ENCODE measurements at regions not wholly inside any gene's neighbourhood (a gene's known extent, or its start where the extent isn't known, plus 50 kb on each side); places are given as distances from the start of the nearest gene placed in this dataset.
A peak's percentile ranks its signal among the peaks of the same experiment; 100 is the strongest.

DNA sequence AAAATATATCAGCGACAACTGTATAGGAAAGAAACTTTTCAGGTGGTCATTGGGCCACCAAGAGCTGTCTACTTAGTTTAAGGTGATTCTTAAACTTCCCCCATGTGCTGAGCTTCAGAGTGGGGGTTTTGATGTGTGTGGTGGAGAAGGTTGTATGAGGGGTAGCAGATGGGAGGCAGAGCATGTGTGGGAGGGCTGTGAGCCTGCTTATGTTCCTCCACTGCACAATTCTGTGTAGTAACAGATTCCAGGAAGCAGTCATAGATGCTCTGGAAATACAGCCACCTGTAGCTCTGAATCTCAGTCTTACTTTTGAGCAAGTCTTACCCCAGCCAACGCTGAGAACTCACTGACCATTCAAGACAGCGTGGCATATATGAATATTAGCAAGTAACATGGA, 95.3 kb upstream of the SPATA13 start:
- peaks cover 36% of the 10 kb centered on the region for H3K4me1 Mint-ChIP-seq
- H3K27ac Mint-ChIP-seq, result peak overlapping the region; percentile 9 to 71 (median 39)
- no peak overlapping the region for H3K4me3 Mint-ChIP-seq
- no peaks in the 10 kb centered on the region for H3K36me3 Mint-ChIP-seq (ENCODE audit: low read depth)
- no peaks in the 10 kb centered on the region for H3K27me3 Mint-ChIP-seq (ENCODE audit: low read depth)
- TF ChIP-seq CTCF (IDR thresholded peaks at IDR 0.05; ENCODE audit: unreplicated experiment in 3 of 3), result no peak
- no peaks in the 10 kb centered on the region for H3K9me3 Mint-ChIP-seq

DNA sequence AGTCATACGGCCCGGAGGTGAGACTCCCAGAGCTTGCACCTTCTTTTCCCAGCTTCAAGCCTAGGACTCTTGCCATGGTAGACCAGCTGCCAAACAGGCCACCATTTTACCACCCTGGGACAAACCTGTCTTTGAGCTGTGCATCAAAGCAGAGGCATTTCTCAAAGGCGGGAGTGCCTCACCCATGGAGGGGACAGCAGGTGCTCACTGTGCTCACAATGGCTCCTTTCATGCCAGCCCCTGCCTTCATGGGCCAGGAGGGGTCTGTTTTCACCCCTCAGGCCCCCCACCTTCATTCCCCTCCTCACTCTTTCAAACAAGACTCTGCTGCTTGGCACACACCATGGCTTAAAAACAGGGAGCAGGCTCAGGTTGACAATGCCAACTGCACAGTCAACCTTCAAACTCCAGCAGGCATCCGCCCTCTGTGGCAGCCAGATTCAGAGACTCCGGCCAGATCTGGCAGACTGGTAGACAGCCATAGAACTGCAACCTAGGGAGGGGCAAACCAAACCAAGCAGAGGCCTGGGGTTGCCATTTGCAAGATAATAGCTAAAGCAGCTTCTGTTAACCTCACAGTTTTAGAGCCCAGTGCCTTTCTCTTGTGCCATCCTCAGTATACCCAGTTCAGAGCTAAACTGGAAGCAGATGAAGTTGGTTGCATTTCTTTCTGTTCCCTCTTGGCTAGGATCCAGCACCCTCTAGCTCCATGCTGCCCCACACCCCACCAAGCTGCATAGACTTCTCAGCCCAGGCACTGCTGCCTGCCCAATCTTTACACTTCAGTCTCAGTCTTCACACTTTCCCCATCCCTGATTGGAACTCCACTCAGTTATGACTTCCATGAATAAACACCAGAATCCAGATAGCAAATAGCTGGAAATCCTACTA, 93.9 kb upstream of the SPATA13 start:
- TF ChIP-seq CTCF (IDR thresholded peaks at IDR 0.05; ENCODE audit: unreplicated experiment in 3 of 3), result no peak
- H3K9me3 Mint-ChIP-seq, result no peaks in the 10 kb centered on the region
- H3K36me3 Mint-ChIP-seq (ENCODE audit: low read depth), result no peaks in the 10 kb centered on the region
- peaks cover 40% of the 10 kb centered on the region for H3K4me1 Mint-ChIP-seq
- H3K27me3 Mint-ChIP-seq (ENCODE audit: low read depth), result no peaks in the 10 kb centered on the region
- H3K4me3 Mint-ChIP-seq, result no peak overlapping the region
- peak overlapping the region in 2 of 3 experiments; percentile 16 to 31 for H3K27ac Mint-ChIP-seq

DNA sequence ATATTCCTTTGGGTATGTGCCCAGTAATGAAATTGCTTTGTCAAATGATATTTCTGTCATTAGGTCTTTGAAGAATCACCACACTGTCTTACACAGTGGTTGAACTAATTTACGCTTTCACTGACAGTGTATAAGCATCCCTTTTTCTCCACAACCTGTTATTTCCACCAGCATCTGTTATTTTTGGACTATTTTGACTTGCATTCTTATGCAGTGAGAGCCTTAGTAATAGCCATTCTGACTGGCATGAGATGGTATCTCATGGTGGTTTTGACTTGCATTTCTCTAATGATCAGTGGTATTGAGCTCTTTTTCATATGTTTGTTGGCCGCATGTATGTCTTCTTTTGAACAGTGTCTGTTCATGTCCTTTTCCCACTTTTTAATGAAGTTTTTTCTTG, 92.0 kb upstream of the SPATA13 start:
- no peaks in the 10 kb centered on the region for H3K9me3 Mint-ChIP-seq
- H3K27ac Mint-ChIP-seq, result no peak overlapping the region
- H3K36me3 Mint-ChIP-seq (ENCODE audit: low read depth), result no peaks in the 10 kb centered on the region
- no peaks in the 10 kb centered on the region for H3K27me3 Mint-ChIP-seq (ENCODE audit: low read depth)
- no peak overlapping the region for H3K4me3 Mint-ChIP-seq
- H3K4me1 Mint-ChIP-seq, result peaks cover 38% of the 10 kb centered on the region
- TF ChIP-seq CTCF (IDR thresholded peaks at IDR 0.05; ENCODE audit: unreplicated experiment in 3 of 3), result no peak

- peaks cover 28% of the 10 kb centered on the region for H3K4me1 Mint-ChIP-seq
- peak overlapping the region; percentile 7 to 23 (median 15) for H3K27ac Mint-ChIP-seq
- H3K36me3 Mint-ChIP-seq (ENCODE audit: low read depth), result no peaks in the 10 kb centered on the region
- H3K27me3 Mint-ChIP-seq (ENCODE audit: low read depth), result no peaks in the 10 kb centered on the region
- TF ChIP-seq CTCF (IDR thresholded peaks at IDR 0.05; ENCODE audit: unreplicated experiment in 3 of 3), result no peak
- H3K4me3 Mint-ChIP-seq, result no peak overlapping the region
- no peaks in the 10 kb centered on the region for H3K9me3 Mint-ChIP-seq
Observed at GRCh38 chr13:24071016-24071415, 89.5 kb upstream of the SPATA13 start.

DNA sequence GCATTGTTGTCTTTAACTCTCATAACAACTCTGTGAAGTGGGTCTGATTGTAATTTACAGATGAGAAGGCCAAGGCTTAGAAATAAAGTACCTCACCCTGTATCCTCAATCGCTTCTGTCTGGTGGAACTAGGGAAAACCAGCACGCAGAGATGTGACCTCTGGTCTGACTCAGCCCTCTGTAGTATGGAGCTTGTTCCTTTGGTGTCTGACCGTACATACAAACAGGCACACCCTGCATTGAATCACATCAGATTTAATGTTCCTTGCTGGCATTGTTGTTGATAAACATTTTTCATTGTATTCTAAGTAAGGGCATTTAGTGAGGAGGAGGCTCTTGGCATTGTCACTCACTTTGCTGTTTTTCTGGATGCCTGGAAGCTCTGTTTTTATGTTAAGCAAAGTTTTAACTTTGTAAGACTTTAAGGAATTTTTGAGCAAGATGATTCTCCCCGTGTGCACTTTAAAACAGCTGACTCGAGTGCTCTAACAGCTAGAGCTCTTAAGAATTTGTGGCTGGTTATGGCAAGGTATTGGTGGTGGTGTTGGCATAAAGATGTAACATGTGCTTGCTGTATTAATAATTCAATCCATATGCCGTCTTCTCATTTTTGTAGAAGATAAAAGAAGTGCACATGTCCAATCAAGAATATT, 89.0 kb upstream of the SPATA13 start:
- Mint-ChIP-seq H3K27me3 (ENCODE audit: low read depth) (no peaks in the 10 kb centered on the region), H3K4me1 (peaks cover 33% of the 10 kb centered on the region), H3K36me3 (ENCODE audit: low read depth) (no peaks in the 10 kb centered on the region), H3K4me3 (no peak overlapping the region), H3K27ac (peak overlapping the region; percentile 12 to 47 (median 15)), H3K9me3 (no peaks in the 10 kb centered on the region)
- TF ChIP-seq CTCF (IDR thresholded peaks at IDR 0.05; ENCODE audit: unreplicated experiment in 3 of 3), result no peak
